Glutamatergic neuron (in vitro differentiated cells): ENCODE measurements at regions not wholly inside any gene's neighbourhood (a gene's known extent, or its start where the extent isn't known, plus 50 kb on each side); places are given as distances from the start of the nearest gene placed in this dataset.
"Not testable (repeated sequence)": the region's sequence is repeated elsewhere in the genome, so short reads cannot be mapped to it uniquely, and the experiment has no call there.

Experiments used
- DNase-seq: peaks from one replicate; pipeline ENCODE4 v3.0.0; 2022
- H3K27ac Mint-ChIP-seq: one replicate; pipeline ENCODE4 v1.8.0; 2020; ENCODE audit warnings: mild to moderate bottlenecking, mixed read lengths, inconsistent platforms; ENCODE audit not compliant: unreplicated experiment
- H3K27me3 Mint-ChIP-seq: one replicate; pipeline ENCODE4 v1.8.0; 2020; ENCODE audit warnings: mild to moderate bottlenecking, moderate library complexity, mixed read lengths, inconsistent platforms; ENCODE audit not compliant: unreplicated experiment
- H3K36me3 Mint-ChIP-seq: one replicate; pipeline ENCODE4 v1.8.0; 2020; ENCODE audit warnings: mild to moderate bottlenecking, mixed read lengths, inconsistent platforms; ENCODE audit not compliant: unreplicated experiment
- H3K4me1 Mint-ChIP-seq: one replicate; pipeline ENCODE4 v1.8.0; 2020; ENCODE audit warnings: mild to moderate bottlenecking, low read depth, mixed read lengths, inconsistent platforms; ENCODE audit not compliant: unreplicated experiment
- H3K4me3 Mint-ChIP-seq: one replicate; pipeline ENCODE4 v1.8.0; 2020; ENCODE audit warnings: mild to moderate bottlenecking, mixed read lengths, inconsistent platforms; ENCODE audit not compliant: unreplicated experiment
- H3K9me3 Mint-ChIP-seq: one replicate; pipeline ENCODE4 v1.8.0; 2020; ENCODE audit warnings: mild to moderate bottlenecking, moderate library complexity, mixed read lengths, inconsistent platforms; ENCODE audit not compliant: unreplicated experiment
- CTCF ChIP-seq: fragments of 200-600 bp; sonication (generic); IDR thresholded peaks from one replicate; pipeline ENCODE4 v1.5.0; 2021; ENCODE audit not compliant: partially characterized antibody, unreplicated experiment

- no peaks in the 10 kb centered on the region for H3K4me1 Mint-ChIP-seq
- no peak overlapping the region for H3K4me3 Mint-ChIP-seq
- no peaks in the 10 kb centered on the region for H3K36me3 Mint-ChIP-seq
- no peak for DNase-seq
- no peaks in the 10 kb centered on the region for H3K27me3 Mint-ChIP-seq
- TF ChIP-seq CTCF = no peak
- H3K27ac Mint-ChIP-seq = no peak overlapping the region
- H3K9me3 Mint-ChIP-seq = no peaks in the 10 kb centered on the region
These were observed 213.9 kb upstream of the TRPC7 start for GRCh38 chr5:136579238-136579637.

DNA sequence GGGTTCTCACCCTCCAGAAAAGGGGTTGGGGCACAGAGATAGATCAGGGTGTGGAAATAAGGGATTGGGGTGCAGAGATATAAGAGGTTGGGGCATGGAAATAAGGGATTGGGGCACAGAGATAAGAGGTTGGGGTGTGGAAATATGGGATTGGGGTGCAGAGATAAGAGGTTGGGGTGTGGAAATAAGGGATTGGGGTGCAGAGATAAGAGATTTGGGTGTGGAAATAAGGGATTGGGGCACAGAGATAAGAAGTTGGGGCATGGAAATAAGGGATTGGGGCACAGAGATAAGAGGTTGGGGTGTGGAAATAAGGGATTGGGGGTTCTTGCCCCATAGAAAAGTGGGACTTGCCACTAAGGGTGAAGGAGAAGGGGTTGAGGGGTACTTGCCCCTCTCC, 204.5 kb upstream of the TRPC7 start:
- H3K4me3 Mint-ChIP-seq, H3K9me3 Mint-ChIP-seq, DNase-seq, H3K27me3 Mint-ChIP-seq, H3K36me3 Mint-ChIP-seq, H3K4me1 Mint-ChIP-seq, H3K27ac Mint-ChIP-seq: not testable (repeated sequence)

DNA sequence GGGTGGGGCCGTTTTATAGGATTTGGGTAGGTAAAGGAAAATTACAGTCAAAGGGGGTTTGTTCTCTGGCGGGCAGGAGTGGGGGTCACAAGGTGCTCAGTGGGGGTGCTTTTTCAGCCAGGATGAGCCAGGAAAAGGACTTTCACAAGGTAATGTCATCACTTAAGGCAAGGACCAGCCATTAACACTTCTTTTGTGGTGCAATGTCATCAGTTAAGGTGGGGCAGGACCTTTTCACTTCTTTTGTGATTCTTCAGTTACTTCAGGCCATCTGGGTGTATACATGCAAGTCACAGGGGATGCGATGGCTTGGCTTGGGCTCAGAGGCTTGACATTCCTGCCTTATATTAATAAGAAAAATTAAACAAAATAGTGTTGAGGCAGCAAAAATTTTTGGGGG, 200.1 kb upstream of the TRPC7 start:
- H3K36me3 Mint-ChIP-seq, H3K27me3 Mint-ChIP-seq, H3K4me3 Mint-ChIP-seq, DNase-seq, H3K9me3 Mint-ChIP-seq, H3K4me1 Mint-ChIP-seq, H3K27ac Mint-ChIP-seq: not testable (repeated sequence)

- H3K4me1 Mint-ChIP-seq, H3K27ac Mint-ChIP-seq, H3K9me3 Mint-ChIP-seq, H3K4me3 Mint-ChIP-seq, H3K27me3 Mint-ChIP-seq, H3K36me3 Mint-ChIP-seq, DNase-seq: not testable (repeated sequence)
These were observed 199.7 kb upstream of the TRPC7 start for GRCh38 chr5:136565050-136565449.

DNA sequence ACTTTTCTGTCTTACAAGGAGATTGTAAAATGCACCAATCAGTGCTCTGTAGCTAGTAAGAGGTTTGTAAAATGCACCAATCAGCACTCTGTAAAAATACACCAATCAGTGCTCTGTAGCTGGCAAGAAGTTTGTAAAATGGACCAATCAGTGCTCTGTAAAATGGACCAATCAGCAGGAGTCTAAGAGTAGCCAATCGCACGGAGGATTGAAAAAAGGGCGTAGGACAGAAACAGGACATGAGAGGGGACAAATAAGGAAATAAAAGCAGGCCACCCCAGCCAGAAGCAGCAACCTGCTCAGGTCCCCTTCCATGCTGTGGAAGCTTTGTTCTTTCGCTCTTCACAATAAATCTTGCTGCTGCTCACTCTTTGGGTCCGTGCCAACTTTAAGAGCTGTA, 199.1 kb upstream of the TRPC7 start:
- not testable (repeated sequence) for H3K4me1 Mint-ChIP-seq

DNA sequence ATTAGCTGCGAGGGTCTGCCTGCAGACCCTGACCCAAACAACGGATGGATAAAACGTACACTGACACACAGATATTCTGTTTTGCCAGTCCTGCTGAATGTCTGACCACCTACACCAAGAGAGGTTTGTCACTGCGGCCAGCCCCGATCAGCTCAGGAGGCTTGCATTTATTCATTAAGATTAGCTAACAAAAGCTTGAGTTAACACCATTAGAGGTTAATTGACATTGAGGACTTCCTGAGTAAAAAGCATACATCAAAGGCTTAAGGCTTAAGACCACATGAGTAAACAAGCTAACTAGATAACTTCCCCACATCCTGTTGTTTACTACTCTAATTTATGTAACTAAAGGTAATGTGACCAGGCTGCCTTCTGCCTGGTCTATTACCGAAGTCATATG, 198.1 kb upstream of the TRPC7 start:
- no peaks in the 10 kb centered on the region for H3K27me3 Mint-ChIP-seq
- DNase-seq = no peak
- H3K4me1 Mint-ChIP-seq = peaks cover 1% of the 10 kb centered on the region
- H3K36me3 Mint-ChIP-seq = no peaks in the 10 kb centered on the region
- TF ChIP-seq CTCF = no peak
- no peak overlapping the region for H3K4me3 Mint-ChIP-seq
- no peak overlapping the region for H3K27ac Mint-ChIP-seq
- no peaks in the 10 kb centered on the region for H3K9me3 Mint-ChIP-seq

More for the DNA sequence above, 199.1 kb upstream of the TRPC7 start:
- not testable (repeated sequence) for H3K4me3 Mint-ChIP-seq, H3K36me3 Mint-ChIP-seq, H3K27ac Mint-ChIP-seq, H3K9me3 Mint-ChIP-seq, DNase-seq, H3K27me3 Mint-ChIP-seq

GRCh38 chr5:136560126-136560525, 194.8 kb upstream of the TRPC7 start:
- Mint-ChIP-seq H3K27me3 (peaks cover 1% of the 10 kb centered on the region), H3K27ac (no peak overlapping the region), H3K36me3 (peaks cover 3% of the 10 kb centered on the region), H3K4me1 (peaks cover under 1% of the 10 kb centered on the region), H3K9me3 (no peaks in the 10 kb centered on the region), H3K4me3 (no peak overlapping the region)
- no peak for TF ChIP-seq CTCF
- DNase-seq = no peak
